ENCODE measurements at regions not wholly inside any gene's neighbourhood (a gene's known extent, or its start where the extent isn't known, plus 50 kb on each side); places are given as distances from the start of the nearest gene placed in this dataset.

DNA sequence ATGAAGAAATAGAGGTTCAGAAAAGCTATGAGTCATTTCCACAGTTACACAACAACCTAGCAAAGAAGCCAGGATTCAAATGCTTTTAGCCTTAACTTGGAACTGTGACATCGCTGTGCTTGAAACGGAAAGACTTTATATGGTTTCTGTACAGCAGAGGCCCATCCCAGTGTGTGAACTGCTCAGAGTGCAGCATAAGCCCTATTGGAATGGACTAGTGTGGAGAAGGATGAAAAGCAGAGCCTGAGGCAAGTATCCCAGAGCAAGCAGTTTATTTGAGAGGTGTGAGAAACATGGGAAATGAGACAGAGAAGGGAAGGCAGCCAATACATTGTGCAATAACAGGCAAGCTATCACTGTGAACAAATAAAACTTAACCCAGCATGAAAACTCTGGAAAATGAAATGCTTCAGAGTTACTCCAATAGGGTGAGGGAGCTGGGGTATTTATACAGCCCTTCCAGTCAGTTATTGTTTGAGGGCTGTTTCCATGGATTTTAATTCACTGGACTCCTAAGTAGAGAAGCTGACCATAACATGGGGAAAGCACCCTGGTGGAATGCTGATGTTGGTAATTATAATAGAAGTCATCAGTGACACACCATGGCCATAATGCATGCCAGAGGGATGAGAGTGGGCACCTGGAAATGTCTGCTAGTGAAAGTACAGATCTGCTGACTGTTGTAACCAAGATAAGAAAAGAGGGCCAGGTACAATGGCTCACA lies 254.0 kb upstream of the POU3F3 start:
- intact Hi-C loops (cut with DNase I; ENCODE audit: low total_unique reads), result no loop called here

DNA sequence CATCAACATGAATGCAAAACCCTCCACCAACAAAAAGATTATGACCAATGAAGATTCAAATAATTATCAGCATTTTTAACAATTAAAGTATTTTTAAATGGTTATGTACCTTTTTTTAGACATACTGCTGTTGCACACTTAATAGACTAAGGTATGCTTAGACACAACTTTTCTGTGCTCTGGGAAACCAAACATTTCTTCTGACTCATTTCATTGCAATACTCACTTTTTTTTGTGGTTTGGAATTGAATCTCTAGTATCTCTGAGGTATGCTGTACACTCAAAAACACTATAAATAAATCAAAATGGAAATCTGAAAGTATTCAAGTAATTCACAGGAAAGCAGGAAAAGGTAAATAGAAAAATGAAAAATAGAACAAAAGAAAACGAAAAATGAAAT lies 247.9 kb upstream of the POU3F3 start:
- H3K36me3 ChIP-seq, result no peaks in the 10 kb centered on the region
- no peak overlapping the region for H3K4me3 ChIP-seq
- intact Hi-C loops (cut with DNase I; ENCODE audit: low total_unique reads), result no loop called here
- DNase-seq (ENCODE audit: low spot score in 2 of 2), result no peak
- TF ChIP-seq, protein P1, sequence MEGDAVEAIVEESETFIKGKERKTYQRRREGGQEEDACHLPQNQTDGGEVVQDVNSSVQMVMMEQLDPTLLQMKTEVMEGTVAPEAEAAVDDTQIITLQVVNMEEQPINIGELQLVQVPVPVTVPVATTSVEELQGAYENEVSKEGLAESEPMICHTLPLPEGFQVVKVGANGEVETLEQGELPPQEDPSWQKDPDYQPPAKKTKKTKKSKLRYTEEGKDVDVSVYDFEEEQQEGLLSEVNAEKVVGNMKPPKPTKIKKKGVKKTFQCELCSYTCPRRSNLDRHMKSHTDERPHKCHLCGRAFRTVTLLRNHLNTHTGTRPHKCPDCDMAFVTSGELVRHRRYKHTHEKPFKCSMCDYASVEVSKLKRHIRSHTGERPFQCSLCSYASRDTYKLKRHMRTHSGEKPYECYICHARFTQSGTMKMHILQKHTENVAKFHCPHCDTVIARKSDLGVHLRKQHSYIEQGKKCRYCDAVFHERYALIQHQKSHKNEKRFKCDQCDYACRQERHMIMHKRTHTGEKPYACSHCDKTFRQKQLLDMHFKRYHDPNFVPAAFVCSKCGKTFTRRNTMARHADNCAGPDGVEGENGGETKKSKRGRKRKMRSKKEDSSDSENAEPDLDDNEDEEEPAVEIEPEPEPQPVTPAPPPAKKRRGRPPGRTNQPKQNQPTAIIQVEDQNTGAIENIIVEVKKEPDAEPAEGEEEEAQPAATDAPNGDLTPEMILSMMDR (IDR thresholded peaks at IDR 0.05), result no peak
- no peak for TF ChIP-seq POLR2AphosphoS5 (IDR thresholded peaks at IDR 0.05)
- no peak for TF ChIP-seq POLR2A (IDR thresholded peaks at IDR 0.05)
- no peak overlapping the region for H3K27ac ChIP-seq
- no peaks in the 10 kb centered on the region for H3K27me3 ChIP-seq
- H3K9me3 ChIP-seq, result peaks cover 0 to 21% of the 10 kb centered on the region in 2 donors
- H3K4me1 ChIP-seq, result no peaks in the 10 kb centered on the region

More for the DNA sequence above, 254.0 kb upstream of the POU3F3 start:
- Histone ChIP-seq H3K27ac (no peak overlapping the region), H3K4me3 (no peak overlapping the region), H3K4me1 (no peaks in the 10 kb centered on the region), H3K27me3 (no peaks in the 10 kb centered on the region), H3K9me3 (peaks cover 5 to 26% of the 10 kb centered on the region in 2 donors), H3K36me3 (no peaks in the 10 kb centered on the region)
- TF ChIP-seq POLR2A (IDR thresholded peaks at IDR 0.05) (no peak), POLR2AphosphoS5 (IDR thresholded peaks at IDR 0.05) (no peak)
- TF ChIP-seq, protein P1 (IDR thresholded peaks at IDR 0.05), result no peak
- no peak for DNase-seq (ENCODE audit: low spot score in 2 of 2)

GRCh38 chr2:104616856-104617255 lies 237.1 kb upstream of the POU3F3 start:
- no peaks in the 10 kb centered on the region for H3K9me3 ChIP-seq
- intact Hi-C loops (cut with DNase I; ENCODE audit: low total_unique reads), result no loop called here
- H3K36me3 ChIP-seq, result no peaks in the 10 kb centered on the region
- no peak for DNase-seq (ENCODE audit: low spot score in 2 of 2)
- H3K27me3 ChIP-seq, result no peaks in the 10 kb centered on the region
- TF ChIP-seq, protein P1 (IDR thresholded peaks at IDR 0.05), result no peak
- TF ChIP-seq POLR2AphosphoS5 (IDR thresholded peaks at IDR 0.05), result no peak
- no peak for TF ChIP-seq POLR2A (IDR thresholded peaks at IDR 0.05)
- H3K4me1 ChIP-seq, result no peaks in the 10 kb centered on the region
- H3K27ac ChIP-seq, result no peak overlapping the region
- H3K4me3 ChIP-seq, result no peak overlapping the region

GRCh38 chr2:104620801-104621200 lies 233.1 kb upstream of the POU3F3 start:
- no peak for TF ChIP-seq POLR2A (IDR thresholded peaks at IDR 0.05)
- no peak for TF ChIP-seq POLR2AphosphoS5 (IDR thresholded peaks at IDR 0.05)
- TF ChIP-seq, protein P1 (IDR thresholded peaks at IDR 0.05), result no peak
- H3K9me3 ChIP-seq, result no peaks in the 10 kb centered on the region
- H3K27me3 ChIP-seq, result no peaks in the 10 kb centered on the region
- intact Hi-C loops (cut with DNase I; ENCODE audit: low total_unique reads), result no loop called here
- DNase-seq (ENCODE audit: low spot score in 2 of 2), result no peak
- no peak overlapping the region for H3K27ac ChIP-seq
- no peaks in the 10 kb centered on the region for H3K36me3 ChIP-seq
- no peak overlapping the region for H3K4me3 ChIP-seq
- no peaks in the 10 kb centered on the region for H3K4me1 ChIP-seq

DNA sequence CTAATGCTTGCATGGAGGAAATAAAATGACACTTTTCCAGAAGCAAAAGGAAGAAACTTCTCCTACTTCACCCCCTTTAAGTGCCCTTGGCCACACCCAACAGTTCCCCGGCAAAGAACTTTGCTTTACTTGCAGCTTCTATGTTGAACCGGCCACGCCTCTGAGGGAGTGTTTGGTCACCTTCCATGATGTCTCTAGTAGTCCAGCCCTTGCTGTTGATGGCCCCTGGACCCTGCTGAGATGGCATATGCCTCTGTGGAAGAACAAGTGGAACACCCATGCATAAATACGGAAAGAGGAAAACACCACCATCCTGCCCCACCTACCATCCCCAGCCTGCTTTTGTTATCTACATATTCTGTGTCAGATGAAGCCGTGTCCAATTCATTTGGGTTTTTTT lies 218.3 kb upstream of the POU3F3 start:
- TF ChIP-seq, protein P1 (IDR thresholded peaks at IDR 0.05), result no peak
- TF ChIP-seq POLR2AphosphoS5 (IDR thresholded peaks at IDR 0.05), result no peak
- TF ChIP-seq POLR2A (IDR thresholded peaks at IDR 0.05), result no peak
- H3K9me3 ChIP-seq, result no peaks in the 10 kb centered on the region
- intact Hi-C loops (cut with DNase I; ENCODE audit: low total_unique reads), result no loop called here

More for the DNA sequence above, 218.3 kb upstream of the POU3F3 start:
- H3K4me1 ChIP-seq, result no peaks in the 10 kb centered on the region
- no peak for DNase-seq (ENCODE audit: low spot score in 2 of 2)
- H3K36me3 ChIP-seq, result no peaks in the 10 kb centered on the region
- no peak overlapping the region for H3K4me3 ChIP-seq
- no peak overlapping the region for H3K27ac ChIP-seq
- no peaks in the 10 kb centered on the region for H3K27me3 ChIP-seq
